ENCODE measurements at regions not wholly inside any gene's neighbourhood (a gene's known extent, or its start where the extent isn't known, plus 50 kb on each side); places are given as distances from the start of the nearest gene placed in this dataset.

- Mint-ChIP-seq H3K36me3 (peaks cover 0 to 11% (median 6%) of the 10 kb centered on the region in 5 donors), H3K27ac (no peak overlapping the region), H3K4me1 (peaks cover 0 to 12% (median 4%) of the 10 kb centered on the region in 7 donors), H3K27me3 (no peaks in the 10 kb centered on the region), H3K9me3 (peaks cover 0 to 14% (median 7%) of the 10 kb centered on the region in 11 donors), H3K4me3 (no peak overlapping the region)
- Histone ChIP-seq H3K4me3 (ENCODE audit: low read length) (no peak overlapping the region), H3K36me3 (ENCODE audit: control insufficient read depth in 2 of 3, insufficient read depth in 3 of 3, low read length in 3 of 3) (no peaks in the 10 kb centered on the region), H3K4me1 (ENCODE audit: control insufficient read depth in 2 of 2, insufficient read depth in 2 of 2, low read length in 2 of 2) (no peaks in the 10 kb centered on the region), H3K27me3 (ENCODE audit: control insufficient read depth in 2 of 2, insufficient read depth in 2 of 2, low read length in 2 of 2) (no peaks in the 10 kb centered on the region), H3K9me3 (ENCODE audit: control insufficient read depth in 2 of 3, low read length in 3 of 3) (no peaks in the 10 kb centered on the region), H3K27ac (ENCODE audit: low read depth, low read length) (no peak overlapping the region)
- ChIA-PET CTCF (no interaction called here), POLR2A (interaction anchor here (1.4 kb wide), 1 partner anchor 23 kb away, joined by 3 read pairs; no protein-coding TSS in a partner anchor)
- intact Hi-C loops (cut with micrococcal nuclease): no loop called here
- ATAC-seq (no peak), DNase-seq (no peak)
These were observed 210.5 kb upstream of the KLF6 start for GRCh38 chr10:3995302-3996210.

GRCh38 chr10:3992382-3993178, 207.6 kb upstream of the KLF6 start:
- POLR2A ChIA-PET: no interaction called here

DNA sequence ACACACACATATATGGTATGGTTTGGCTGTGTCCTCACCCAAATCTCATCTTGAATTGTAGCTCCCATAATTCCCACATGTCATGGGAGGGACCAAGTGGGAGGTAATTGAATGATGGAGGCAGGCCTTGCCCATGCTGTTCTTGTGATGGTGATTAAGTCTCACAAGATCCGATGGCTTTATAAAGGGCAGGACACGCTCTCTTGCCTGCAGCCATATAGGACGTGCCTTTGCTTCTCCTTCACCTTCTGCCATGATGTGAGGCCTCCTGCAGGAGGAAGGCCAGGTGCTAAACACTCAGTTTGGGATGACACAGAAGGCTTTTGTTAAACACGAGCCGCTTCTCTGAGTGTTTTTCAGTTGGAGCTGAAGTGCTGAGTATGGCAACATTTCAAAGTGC, 205.3 kb upstream of the KLF6 start:
- Mint-ChIP-seq H3K9me3 (peaks cover 0 to 3% (median 0%) of the 10 kb centered on the region in 11 donors), H3K36me3 (peaks cover 0 to 3% (median 0%) of the 10 kb centered on the region in 5 donors), H3K4me1 (peaks cover 0 to 16% (median 6%) of the 10 kb centered on the region in 7 donors), H3K27me3 (no peaks in the 10 kb centered on the region), H3K4me3 (no peak overlapping the region), H3K27ac (no peak overlapping the region)
- H3K4me1 ChIP-seq (ENCODE audit: control insufficient read depth in 2 of 2, insufficient read depth in 2 of 2, low read length in 2 of 2): no peaks in the 10 kb centered on the region
- no peak overlapping the region for H3K4me3 ChIP-seq (ENCODE audit: low read length)
- no peaks in the 10 kb centered on the region for H3K27me3 ChIP-seq (ENCODE audit: control insufficient read depth in 2 of 2, insufficient read depth in 2 of 2, low read length in 2 of 2)
- H3K36me3 ChIP-seq (ENCODE audit: control insufficient read depth in 2 of 3, insufficient read depth in 3 of 3, low read length in 3 of 3): no peaks in the 10 kb centered on the region
- DNase-seq: no peak
- POLR2A ChIA-PET: no interaction called here
- CTCF ChIA-PET: interaction anchor here (1.0 kb wide), 1 partner anchor 804 kb away, joined by 4 read pairs; no protein-coding TSS in a partner anchor
- H3K27ac ChIP-seq (ENCODE audit: low read depth, low read length): no peak overlapping the region
- ATAC-seq: no peak
- no peaks in the 10 kb centered on the region for H3K9me3 ChIP-seq (ENCODE audit: control insufficient read depth in 2 of 3, low read length in 3 of 3)
- intact Hi-C loops (cut with micrococcal nuclease): no loop called here

More at GRCh38 chr10:3992382-3993178, 207.6 kb upstream of the KLF6 start:
- CTCF ChIA-PET: no interaction called here
- Histone ChIP-seq H3K36me3 (ENCODE audit: control insufficient read depth in 2 of 3, insufficient read depth in 3 of 3, low read length in 3 of 3) (no peaks in the 10 kb centered on the region), H3K4me1 (ENCODE audit: control insufficient read depth in 2 of 2, insufficient read depth in 2 of 2, low read length in 2 of 2) (no peaks in the 10 kb centered on the region), H3K9me3 (ENCODE audit: control insufficient read depth in 2 of 3, low read length in 3 of 3) (no peaks in the 10 kb centered on the region), H3K27me3 (ENCODE audit: control insufficient read depth in 2 of 2, insufficient read depth in 2 of 2, low read length in 2 of 2) (no peaks in the 10 kb centered on the region), H3K4me3 (ENCODE audit: low read length) (no peak overlapping the region), H3K27ac (ENCODE audit: low read depth, low read length) (no peak overlapping the region)
- Mint-ChIP-seq H3K4me1 (peaks cover 0 to 17% (median 6%) of the 10 kb centered on the region in 7 donors), H3K27ac (no peak overlapping the region), H3K4me3 (no peak overlapping the region), H3K36me3 (peaks cover 0 to 2% (median 0%) of the 10 kb centered on the region in 5 donors), H3K9me3 (peaks cover 0 to 3% (median 0%) of the 10 kb centered on the region in 11 donors), H3K27me3 (no peaks in the 10 kb centered on the region)
- DNase-seq: no peak
- intact Hi-C loops (cut with micrococcal nuclease): no loop called here
- no peak for ATAC-seq

DNA sequence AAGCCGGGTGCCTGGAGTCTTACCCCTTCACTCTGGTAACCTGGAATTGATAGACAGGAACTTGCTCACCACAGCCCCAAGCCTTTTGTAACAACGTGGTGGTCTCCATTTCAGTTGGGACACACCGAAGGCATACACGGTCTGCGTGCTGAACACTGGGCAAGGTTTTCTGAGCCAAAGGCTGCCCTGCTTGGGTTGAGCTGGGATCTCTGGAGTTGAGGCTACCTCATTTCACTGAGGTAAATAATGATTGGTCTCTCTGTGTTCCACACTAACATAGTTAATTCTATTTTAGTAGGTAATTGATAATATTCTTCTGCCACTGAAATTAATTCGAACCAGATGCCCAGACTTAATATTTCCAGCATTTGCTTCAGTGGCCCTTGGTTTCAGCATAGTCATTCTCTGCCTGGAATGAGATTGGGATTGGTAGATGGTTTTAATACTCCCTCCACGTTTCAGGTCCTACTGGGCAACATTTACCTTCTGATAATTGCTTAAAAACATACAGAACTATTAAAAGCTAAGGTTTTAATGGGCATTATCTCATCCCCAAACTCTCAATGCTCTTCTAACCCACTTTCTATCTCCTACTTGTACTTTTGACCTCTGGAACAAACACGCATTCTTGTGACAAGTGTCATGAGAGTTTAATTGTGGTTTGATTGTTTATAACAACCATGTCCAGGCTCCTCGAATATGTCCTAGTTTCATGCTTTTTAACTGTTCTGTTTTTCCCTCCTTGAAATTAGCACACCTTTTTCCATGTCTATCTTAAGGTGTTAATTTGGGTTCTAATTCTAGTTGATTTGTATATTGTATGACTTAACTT, 202.3 kb upstream of the KLF6 start:
- H3K27me3 ChIP-seq (ENCODE audit: control insufficient read depth in 2 of 2, insufficient read depth in 2 of 2, low read length in 2 of 2): no peaks in the 10 kb centered on the region
- intact Hi-C loops (cut with micrococcal nuclease): no loop called here
- Mint-ChIP-seq H3K36me3 (peaks cover 0 to 12% (median 7%) of the 10 kb centered on the region in 5 donors), H3K9me3 (peaks cover 0 to 16% (median 3%) of the 10 kb centered on the region in 11 donors), H3K27me3 (no peaks in the 10 kb centered on the region), H3K4me3 (no peak overlapping the region), H3K27ac (no peak overlapping the region), H3K4me1 (peaks cover 0 to 13% (median 5%) of the 10 kb centered on the region in 7 donors)
- peaks cover 0 to 6% of the 10 kb centered on the region in 2 donors for H3K4me1 ChIP-seq (ENCODE audit: control insufficient read depth in 2 of 2, insufficient read depth in 2 of 2, low read length in 2 of 2)
- no peak overlapping the region for H3K27ac ChIP-seq (ENCODE audit: low read depth, low read length)
- no peak for ATAC-seq
- DNase-seq: no peak
- ChIA-PET CTCF (no interaction called here), POLR2A (interaction anchor here (0.5 kb wide), 1 partner anchor 202 kb away, joined by 3 read pairs; the partner anchor contains the start of gene KLF6)
- H3K4me3 ChIP-seq (ENCODE audit: low read length): no peak overlapping the region
- no peaks in the 10 kb centered on the region for H3K9me3 ChIP-seq (ENCODE audit: control insufficient read depth in 2 of 3, low read length in 3 of 3)
- no peaks in the 10 kb centered on the region for H3K36me3 ChIP-seq (ENCODE audit: control insufficient read depth in 2 of 3, insufficient read depth in 3 of 3, low read length in 3 of 3)

GRCh38 chr10:3986493-3987142, 201.6 kb upstream of the KLF6 start:
- H3K27me3 ChIP-seq (ENCODE audit: control insufficient read depth in 2 of 2, insufficient read depth in 2 of 2, low read length in 2 of 2): no peaks in the 10 kb centered on the region
- H3K9me3 Mint-ChIP-seq: peaks cover 0 to 16% (median 3%) of the 10 kb centered on the region in 11 donors
- ATAC-seq: no peak
- H3K4me3 Mint-ChIP-seq: no peak overlapping the region
- no peak overlapping the region for H3K27ac ChIP-seq (ENCODE audit: low read depth, low read length)
- ChIA-PET POLR2A (no interaction called here), CTCF (no interaction called here)
- DNase-seq: no peak
- peaks cover 0 to 14% (median 5%) of the 10 kb centered on the region in 7 donors for H3K4me1 Mint-ChIP-seq
- H3K36me3 Mint-ChIP-seq: peaks cover 0 to 14% (median 7%) of the 10 kb centered on the region in 5 donors
- H3K27me3 Mint-ChIP-seq: no peaks in the 10 kb centered on the region
- H3K4me1 ChIP-seq (ENCODE audit: control insufficient read depth in 2 of 2, insufficient read depth in 2 of 2, low read length in 2 of 2): peaks cover under 1 to 10% of the 10 kb centered on the region in 2 donors
- H3K36me3 ChIP-seq (ENCODE audit: control insufficient read depth in 2 of 3, insufficient read depth in 3 of 3, low read length in 3 of 3): no peaks in the 10 kb centered on the region
- H3K4me3 ChIP-seq (ENCODE audit: low read length): no peak overlapping the region
- no peak overlapping the region for H3K27ac Mint-ChIP-seq
- H3K9me3 ChIP-seq (ENCODE audit: control insufficient read depth in 2 of 3, low read length in 3 of 3): no peaks in the 10 kb centered on the region
- intact Hi-C loops (cut with micrococcal nuclease): no loop called here

Measured in naive thymus-derived CD4-positive, alpha-beta T cell (primary cell).